Adrenal gland (tissue), 5 donors: ENCODE measurements at regions not wholly inside any gene's neighbourhood (a gene's known extent, or its start where the extent isn't known, plus 50 kb on each side); places are given as distances from the start of the nearest gene placed in this dataset.

ENCODE experiments used
- POLR2A ChIP-seq, 2 donors: fragments of 450-650 bp; IDR thresholded peaks; one replicate each; pipeline ENCODE4 v1.6.1; 2017; ENCODE audit warnings: antibody characterized with exemption in 2 of 2, mild to moderate bottlenecking in 2 of 2, moderate library complexity in 1 of 2
- TF ChIP-seq, protein P1 (sequence below), 6 experiments: fragments of 450-650 bp in 4 of 6; fragments of 200-600 bp in 2 of 6; sonication (generic) in 1 of 6; IDR thresholded peaks; 1 replicate in 5 of 6; 2 replicates in 1 of 6; pipeline versions ENCODE4 v1.5.1 to v1.8.0; 2016 to 2021; ENCODE audit warnings: antibody characterized with exemption in 6 of 6, mild to moderate bottlenecking in 2 of 6, moderate library complexity in 1 of 6
- donor health status: DM: no; HTN: no; CAD: no.

DNA sequence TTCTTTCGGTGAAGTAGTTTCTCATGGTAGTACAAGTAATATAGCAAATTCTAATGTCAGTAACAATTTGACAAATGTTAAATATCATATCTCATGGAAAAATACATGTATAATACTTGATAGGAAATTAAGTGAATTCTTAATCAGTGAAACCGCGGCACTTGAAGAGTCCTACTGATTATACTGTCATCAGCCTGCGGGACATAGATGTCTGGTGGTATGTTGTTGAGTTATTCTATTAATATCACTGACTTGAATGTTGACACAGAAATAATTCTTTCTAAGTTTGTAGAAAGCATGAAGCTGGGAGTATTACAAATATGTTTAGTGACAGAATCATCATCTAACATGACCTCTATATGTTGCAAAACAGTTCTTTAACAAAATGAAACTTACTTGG, 479.8 kb upstream of the IMPG1 start:
- TF ChIP-seq POLR2A (IDR thresholded peaks at IDR 0.05) = no peak
- TF ChIP-seq, protein P1, sequence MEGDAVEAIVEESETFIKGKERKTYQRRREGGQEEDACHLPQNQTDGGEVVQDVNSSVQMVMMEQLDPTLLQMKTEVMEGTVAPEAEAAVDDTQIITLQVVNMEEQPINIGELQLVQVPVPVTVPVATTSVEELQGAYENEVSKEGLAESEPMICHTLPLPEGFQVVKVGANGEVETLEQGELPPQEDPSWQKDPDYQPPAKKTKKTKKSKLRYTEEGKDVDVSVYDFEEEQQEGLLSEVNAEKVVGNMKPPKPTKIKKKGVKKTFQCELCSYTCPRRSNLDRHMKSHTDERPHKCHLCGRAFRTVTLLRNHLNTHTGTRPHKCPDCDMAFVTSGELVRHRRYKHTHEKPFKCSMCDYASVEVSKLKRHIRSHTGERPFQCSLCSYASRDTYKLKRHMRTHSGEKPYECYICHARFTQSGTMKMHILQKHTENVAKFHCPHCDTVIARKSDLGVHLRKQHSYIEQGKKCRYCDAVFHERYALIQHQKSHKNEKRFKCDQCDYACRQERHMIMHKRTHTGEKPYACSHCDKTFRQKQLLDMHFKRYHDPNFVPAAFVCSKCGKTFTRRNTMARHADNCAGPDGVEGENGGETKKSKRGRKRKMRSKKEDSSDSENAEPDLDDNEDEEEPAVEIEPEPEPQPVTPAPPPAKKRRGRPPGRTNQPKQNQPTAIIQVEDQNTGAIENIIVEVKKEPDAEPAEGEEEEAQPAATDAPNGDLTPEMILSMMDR (IDR thresholded peaks at IDR 0.05) = no peak
